ENCODE measurements at regions not wholly inside any gene's neighbourhood (a gene's known extent, or its start where the extent isn't known, plus 50 kb on each side); places are given as distances from the start of the nearest gene placed in this dataset.
A peak's percentile ranks its signal among the peaks of the same experiment; 100 is the strongest.

GRCh38 chr1:67607699-67608098, 77.3 kb upstream of the GADD45A start:
- no peaks in the 10 kb centered on the region for H3K79me2 ChIP-seq (ENCODE audit: control insufficient read depth, insufficient read depth, low read length)
- no peak overlapping the region for H2AFZ ChIP-seq (ENCODE audit: control insufficient read depth, low read depth, low read length)
- WGBS (ENCODE audit: insufficient coverage, insufficient replicate concordance, low lambda C conversion rate, missing lambda C conversion rate) = 72% methylated on average over 6 of the region's 6 CpGs
- H3K4me3 ChIP-seq = no peak overlapping the region
- DNase-seq (ENCODE audit: low read depth, low spot score) = no peak
- BruUV-seq (replicated peaks) = no TSS peak
- ChIA-PET CTCF (interaction anchor here (0.6 to 1.2 kb wide), 3 partner anchors 36 to 77 kb away, joined by 3 read pairs; partner anchors contain the start of gene GADD45A), RAD21 (ENCODE audit: unreplicated experiment) (interaction anchor here (0.8 to 1.8 kb wide), 4 partner anchors 17 to 153 kb away, joined by 3 to 4 read pairs (median 4); no protein-coding TSS in a partner anchor), POLR2A (interaction anchor here (1.1 to 3.1 kb wide), 2 partner anchors 11 to 77 kb away, joined by 3 to 9 read pairs; partner anchors contain the start of gene GADD45A), SMC1A (ENCODE audit: uncharacterized antibody, unreplicated experiment) (interaction anchor here (0.9 to 4.0 kb wide), 4 partner anchors 29 to 408 kb away, joined by 3 to 19 read pairs (median 5); partner anchors contain the start of gene GADD45A)
- TF ChIP-seq ESRRA (IDR thresholded peaks at IDR 0.05; ENCODE audit: low read length) = no peak
- TF ChIP-seq ZNF217 (IDR thresholded peaks at IDR 0.05) = no peak
- TF ChIP-seq BCL11A (IDR thresholded peaks at IDR 0.05; ENCODE audit: low read depth, low read length) = no peak
- TF ChIP-seq MYB (IDR thresholded peaks at IDR 0.05; ENCODE audit: borderline replicate concordance, low read depth, low read length) = no peak
- no peak overlapping the region for H3K27ac ChIP-seq (ENCODE audit: control insufficient read depth, insufficient read depth)
- H3K36me3 ChIP-seq (ENCODE audit: control insufficient read depth in 2 of 2, insufficient read depth in 2 of 2, low read length in 1 of 2) = no peaks in the 10 kb centered on the region
- no peaks in the 10 kb centered on the region for H3K9me3 ChIP-seq (replicated peaks; ENCODE audit: control insufficient read depth, insufficient read depth, low read length)
- no peak overlapping the region for H3K4me2 ChIP-seq (ENCODE audit: control insufficient read depth, insufficient read depth)
- H3K4me1 ChIP-seq (ENCODE audit: control insufficient read depth, insufficient read depth, low read length) = no peaks in the 10 kb centered on the region
- H3K9ac ChIP-seq (ENCODE audit: control insufficient read depth, insufficient read depth, low read length) = no peak overlapping the region
- no peak for ATAC-seq
- H3K27me3 ChIP-seq (replicated peaks in 1 of 2; ENCODE audit: control insufficient read depth in 2 of 2, insufficient read depth in 2 of 2, low read length in 1 of 2) = no peaks in the 10 kb centered on the region
- in situ Hi-C loops (cut with MboI) (no loop called here), intact Hi-C loops (cut with micrococcal nuclease; ENCODE audit: unreplicated experiment) (no loop called here)
- no peaks in the 10 kb centered on the region for H4K20me1 ChIP-seq (ENCODE audit: control insufficient read depth, insufficient read depth)
- FAIRE-seq = no peak

- Histone ChIP-seq H3K79me2 (ENCODE audit: control insufficient read depth, insufficient read depth, low read length) (no peaks in the 10 kb centered on the region), H3K27me3 (replicated peaks in 1 of 2; ENCODE audit: control insufficient read depth in 2 of 2, insufficient read depth in 2 of 2, low read length in 1 of 2) (no peaks in the 10 kb centered on the region), H3K4me2 (ENCODE audit: control insufficient read depth, insufficient read depth) (no peak overlapping the region), H3K9me3 (replicated peaks; ENCODE audit: control insufficient read depth, insufficient read depth, low read length) (no peaks in the 10 kb centered on the region), H3K4me3 (no peak overlapping the region), H3K36me3 (ENCODE audit: control insufficient read depth in 2 of 2, insufficient read depth in 2 of 2, low read length in 1 of 2) (no peaks in the 10 kb centered on the region), H3K4me1 (ENCODE audit: control insufficient read depth, insufficient read depth, low read length) (no peaks in the 10 kb centered on the region), H3K9ac (ENCODE audit: control insufficient read depth, insufficient read depth, low read length) (no peak overlapping the region), H2AFZ (ENCODE audit: control insufficient read depth, low read depth, low read length) (no peak overlapping the region), H3K27ac (ENCODE audit: control insufficient read depth, insufficient read depth) (no peak overlapping the region), H4K20me1 (ENCODE audit: control insufficient read depth, insufficient read depth) (no peaks in the 10 kb centered on the region)
- BruUV-seq (replicated peaks) = no TSS peak
- no peak for FAIRE-seq
- in situ Hi-C loops (cut with MboI) (no loop called here), intact Hi-C loops (cut with micrococcal nuclease; ENCODE audit: unreplicated experiment) (no loop called here)
- POLR2A ChIA-PET = interaction anchor here (1.1 to 3.1 kb wide), 2 partner anchors 69 to 75 kb away, joined by 3 to 9 read pairs; partner anchors contain the start of gene GADD45A
- WGBS (ENCODE audit: insufficient coverage, insufficient replicate concordance, low lambda C conversion rate, missing lambda C conversion rate) = 38% methylated on average over 11 of the region's 11 CpGs
- peak; percentile 45 for ATAC-seq
- RAD21 ChIA-PET (ENCODE audit: unreplicated experiment) = interaction anchor here (0.7 to 2.1 kb wide), 18 partner anchors 16 to 221 kb away, joined by 3 to 18 read pairs (median 4); partner anchors contain the start of gene GADD45A
- peak; percentile 5 for DNase-seq (ENCODE audit: low read depth, low spot score)
- CTCF ChIA-PET = interaction anchor here (0.8 to 2.1 kb wide), 10 partner anchors 10 to 157 kb away, joined by 3 to 15 read pairs (median 4); partner anchors contain the start of gene GADD45A
- SMC1A ChIA-PET (ENCODE audit: uncharacterized antibody, unreplicated experiment) = interaction anchor here (0.8 to 4.0 kb wide), 24 partner anchors 8 to 407 kb away, joined by 3 to 20 read pairs (median 4); partner anchors contain the start of gene GADD45A
- TF ChIP-seq TBL1XR1 (IDR thresholded peaks at IDR 0.05; ENCODE audit: low read depth, low read length) (no peak), RUNX3 (IDR thresholded peaks at IDR 0.05; ENCODE audit: low read length) (no peak), E2F4 (IDR thresholded peaks at IDR 0.05; ENCODE audit: low read depth, low read length) (no peak), SPI1 (IDR thresholded peaks at IDR 0.05; ENCODE audit: borderline replicate concordance, insufficient read depth, low read depth, low read length) (no peak), NKRF (conservative IDR thresholded peaks at IDR 0.05) (no peak), PBX3 (IDR thresholded peaks at IDR 0.05; ENCODE audit: insufficient replicate concordance, low read depth, low read length) (no peak), CBFB (IDR thresholded peaks at IDR 0.05; ENCODE audit: low read depth) (no peak)
Measured at GRCh38 chr1:67608661-67609576, 76.1 kb upstream of the GADD45A start.

All from GM12878 (cell line).